Lower lobe of right lung (tissue), 2 donors: ENCODE measurements at regions not wholly inside any gene's neighbourhood (a gene's known extent, or its start where the extent isn't known, plus 50 kb on each side); places are given as distances from the start of the nearest gene placed in this dataset.

Experiments used
- ATAC-seq, 2 donors: fragments of 200-7000 bp; cut with Tn5 transposase; one replicate each; pipeline ENCODE4 v1.9.1; 2020 to 2022; ENCODE audit warnings: mild to moderate bottlenecking in 2 of 2, moderate library complexity in 2 of 2
- DNase-seq: peaks from one replicate; pipeline ENCODE4 v3.0.0-alpha.2; 2020
- H3K27ac ChIP-seq: fragments of 200-600 bp; one replicate; pipeline ENCODE4 v1.8.0; 2022
- H3K27me3 ChIP-seq: fragments of 200-600 bp; one replicate; pipeline ENCODE4 v1.8.0; 2022; ENCODE audit warnings: low read depth
- H3K36me3 ChIP-seq: fragments of 200-600 bp; one replicate; pipeline ENCODE4 v1.8.0; 2022; ENCODE audit warnings: mild to moderate bottlenecking
- H3K4me1 ChIP-seq: fragments of 200-600 bp; one replicate; pipeline ENCODE4 v1.8.0; 2022
- H3K4me3 ChIP-seq: fragments of 200-600 bp; one replicate; pipeline ENCODE4 v1.8.0; 2022; ENCODE audit warnings: mild to moderate bottlenecking
- H3K9me3 ChIP-seq: fragments of 200-600 bp; one replicate; pipeline ENCODE4 v1.8.0; 2022
- CTCF ChIP-seq: fragments of 200-600 bp; IDR thresholded peaks from one replicate; pipeline ENCODE4 v1.8.0; 2022; ENCODE audit warnings: antibody characterized with exemption, mild to moderate bottlenecking
- intact Hi-C: fragments of 100-400 bp; cut with DNase I; formaldehyde crosslinking; loops from one replicate; pipeline ENCODE4 v1.11.0; 2022
- donor health status: DM: no; HTN: yes; CAD: no; lungs with severe emphysema.

- Histone ChIP-seq H3K27ac (no peak overlapping the region), H3K27me3 (no peaks in the 10 kb centered on the region), H3K4me1 (no peaks in the 10 kb centered on the region), H3K36me3 (no peaks in the 10 kb centered on the region), H3K4me3 (no peak overlapping the region), H3K9me3 (no peaks in the 10 kb centered on the region)
- ATAC-seq (no peak), DNase-seq (no peak)
- no peak for TF ChIP-seq CTCF
- intact Hi-C loops, result no loop called here
These were observed 1312.0 kb downstream of the PCDH7 start for GRCh38 chr4:32032136-32032672.

DNA sequence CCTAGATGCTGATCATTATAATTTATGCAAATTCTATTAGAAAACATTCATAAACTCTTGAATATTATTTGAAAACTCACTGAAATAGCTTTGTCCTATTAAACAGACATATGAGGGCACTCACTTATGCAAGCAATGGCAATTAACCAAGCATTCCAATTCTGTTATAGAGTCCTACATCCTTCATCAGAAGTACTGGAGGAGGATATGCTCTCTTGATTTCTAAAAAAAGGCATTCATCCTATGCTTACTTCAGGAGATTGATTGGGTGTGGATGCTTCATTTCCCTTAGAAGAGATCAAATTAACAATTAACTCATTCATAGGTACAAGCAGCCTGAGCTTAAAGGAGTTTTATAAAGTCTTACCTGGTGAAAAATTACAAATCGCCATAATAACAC lies 1317.2 kb downstream of the PCDH7 start:
- intact Hi-C loops, result no loop called here
- Histone ChIP-seq H3K27ac (no peak overlapping the region), H3K4me3 (no peak overlapping the region), H3K4me1 (no peaks in the 10 kb centered on the region), H3K27me3 (no peaks in the 10 kb centered on the region), H3K9me3 (no peaks in the 10 kb centered on the region), H3K36me3 (no peaks in the 10 kb centered on the region)
- TF ChIP-seq CTCF, result no peak
- ATAC-seq (no peak), DNase-seq (no peak)

- TF ChIP-seq CTCF, result no peak
- DNase-seq, result no peak
- Histone ChIP-seq H3K27me3 (no peaks in the 10 kb centered on the region), H3K4me3 (no peak overlapping the region), H3K9me3 (no peaks in the 10 kb centered on the region), H3K4me1 (no peaks in the 10 kb centered on the region), H3K36me3 (no peaks in the 10 kb centered on the region), H3K27ac (no peak overlapping the region)
- ATAC-seq, result no peak
- intact Hi-C loops, result no loop called here
These were observed 1322.5 kb downstream of the PCDH7 start for GRCh38 chr4:32042486-32043247.

DNA sequence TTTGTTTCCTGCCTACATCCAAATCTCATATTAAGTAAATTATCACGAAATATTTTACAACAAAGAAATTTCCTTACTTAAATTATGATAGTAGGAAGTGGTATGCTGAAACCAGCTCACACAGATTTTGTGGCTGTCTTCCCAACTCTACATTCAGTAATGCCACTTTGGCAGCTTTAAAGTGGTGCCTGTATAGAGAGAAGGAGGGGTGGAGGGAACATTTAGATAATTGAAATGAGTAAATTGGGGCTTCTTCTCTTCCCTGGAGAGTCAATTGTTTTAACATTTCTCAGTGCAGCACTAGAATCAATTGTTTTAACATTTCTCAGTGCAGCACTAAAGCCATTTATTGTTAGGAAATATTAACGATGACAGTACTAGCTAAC lies 1323.1 kb downstream of the PCDH7 start:
- TF ChIP-seq CTCF, result no peak
- ATAC-seq, result no peak
- H3K9me3 ChIP-seq, result no peaks in the 10 kb centered on the region
- no peak overlapping the region for H3K27ac ChIP-seq
- DNase-seq, result no peak
- H3K4me3 ChIP-seq, result no peak overlapping the region
- H3K36me3 ChIP-seq, result no peaks in the 10 kb centered on the region
- H3K27me3 ChIP-seq, result no peaks in the 10 kb centered on the region
- intact Hi-C loops, result no loop called here
- no peaks in the 10 kb centered on the region for H3K4me1 ChIP-seq

DNA sequence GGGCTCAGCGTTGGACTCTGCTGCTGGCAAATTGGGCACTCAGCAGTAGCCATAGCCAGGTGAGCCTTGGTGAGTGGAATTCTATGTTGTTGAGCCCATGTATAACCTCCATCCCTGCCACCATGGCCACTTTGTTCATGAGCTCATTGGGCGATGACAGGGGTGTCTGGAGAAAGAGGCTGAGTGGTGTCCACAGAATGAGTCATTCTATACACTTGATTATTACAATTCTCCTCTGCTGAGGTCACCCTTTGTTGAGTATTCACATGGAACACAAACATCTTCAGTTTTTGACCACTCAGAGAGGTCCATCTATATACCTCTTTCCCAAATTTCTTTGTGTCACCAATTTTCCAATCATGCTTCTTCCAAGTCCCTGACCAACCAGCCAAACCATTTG lies 1341.7 kb downstream of the PCDH7 start:
- Histone ChIP-seq H3K27me3 (no peaks in the 10 kb centered on the region), H3K27ac (no peak overlapping the region), H3K4me1 (no peaks in the 10 kb centered on the region), H3K36me3 (no peaks in the 10 kb centered on the region), H3K4me3 (no peak overlapping the region), H3K9me3 (no peaks in the 10 kb centered on the region)
- intact Hi-C loops, result no loop called here
- no peak for TF ChIP-seq CTCF
- ATAC-seq (no peak), DNase-seq (no peak)
